ENCODE measurements at regions not wholly inside any gene's neighbourhood (a gene's known extent, or its start where the extent isn't known, plus 50 kb on each side); places are given as distances from the start of the nearest gene placed in this dataset.

GRCh38 chr3:160135851-160136250 lies 89.4 kb upstream of the C3orf80 start:
- Histone ChIP-seq H4K91ac (ENCODE audit: insufficient read depth, low read depth, low read length) (0 out of 2 replicates have a peak overlapping the region, but pooled peaks have one; percentile 6), H2AK5ac (ENCODE audit: low read depth, low read length) (no peak overlapping the region), H2AFZ (replicated peaks; ENCODE audit: low read length, poor library complexity) (peak overlapping the region; percentile 10), H4K8ac (ENCODE audit: low read depth in 2 of 2, low read length in 2 of 2) (no peak overlapping the region), H2BK5ac (ENCODE audit: low read depth, low read length, poor library complexity, severe bottlenecking) (no peak overlapping the region), H2BK120ac (ENCODE audit: low read depth, low read length) (peak overlapping the region; percentile 13; the same call in 1 of the 2 replicates), H4K5ac (ENCODE audit: low read depth, low read length) (no peak overlapping the region), H3K23ac (ENCODE audit: low read depth, low read length) (no peak overlapping the region), H3K4me1 (ENCODE audit: control insufficient read depth, insufficient read depth, low read length) (peaks cover 6% of the 10 kb centered on the region), H3K79me1 (ENCODE audit: low read depth in 1 of 2, low read length in 2 of 2) (no peaks in the 10 kb centered on the region), H3K27me3 (ENCODE audit: control insufficient read depth, insufficient read depth, low read length) (no peaks in the 10 kb centered on the region), H2AK9ac (replicated peaks; ENCODE audit: low read depth, low read length, poor library complexity) (no peak overlapping the region), H3K9ac (ENCODE audit: low read depth, low read length) (no peak overlapping the region), H3K14ac (replicated peaks; ENCODE audit: low read depth, low read length) (peak overlapping the region; percentile 28; the same call in 1 of the 2 replicates), H3K27ac (ENCODE audit: insufficient read depth, low read length) (no peak overlapping the region), H4K20me1 (ENCODE audit: insufficient read depth, low read length) (no peaks in the 10 kb centered on the region), H3K18ac (ENCODE audit: low read depth, low read length) (no peak overlapping the region), H3K4me2 (ENCODE audit: low read depth, low read length) (no peak overlapping the region), H3K4me3 (ENCODE audit: insufficient read depth, low read depth, low read length) (no peak overlapping the region), H3K56ac (ENCODE audit: extremely low read depth, insufficient read depth, low read length) (no peak overlapping the region), H2BK20ac (ENCODE audit: low read depth, low read length) (no peak overlapping the region), H3K4ac (ENCODE audit: low read depth, low read length) (no peak overlapping the region; the same call in 1 of the 2 replicates), H3K9me3 (ENCODE audit: control insufficient read depth, insufficient read depth, low read length) (no peaks in the 10 kb centered on the region), H3K36me3 (ENCODE audit: control insufficient read depth, insufficient read depth, low read length) (no peaks in the 10 kb centered on the region), H3K9me1 (ENCODE audit: insufficient read depth, low read length) (peaks cover 7% of the 10 kb centered on the region), H2BK15ac (ENCODE audit: low read depth, low read length) (no peak overlapping the region)
- intact Hi-C loops (cut with micrococcal nuclease) (no loop called here), in situ Hi-C loops (cut with MboI; ENCODE audit: low sequenced_read_pairs) (no loop called here), dilution Hi-C loops (cut with HindIII; ENCODE audit: low sequenced_read_pairs, unreplicated experiment) (no loop called here)
- ChIA-PET CTCF (interaction anchor here (0.7 kb wide), 1 partner anchor 277 kb away, joined by 4 read pairs; no protein-coding TSS in a partner anchor), POLR2A (ENCODE audit: unreplicated experiment) (no interaction called here)
- ATAC-seq (ENCODE audit: low read depth) (no peak), DNase-seq (no peak)
- 80% methylated on average over 2 of the region's 2 CpGs; no CpG with 5 or more reads in 1 of the 2 experiments for WGBS, 2 experiments (ENCODE audit: extremely low coverage in 2 of 2, insufficient read length in 1 of 2)
- BruUV-seq (replicated peaks), result no TSS peak
- TF ChIP-seq MAFK (IDR thresholded peaks at IDR 0.05; ENCODE audit: low read depth, low read length), result no peak
- TF ChIP-seq CEBPB (IDR thresholded peaks at IDR 0.05; ENCODE audit: low read depth, low read length), result no peak
- TF ChIP-seq CTCF (conservative IDR thresholded peaks at IDR 0.05; ENCODE audit: low read depth, low read length), result no peak
- TF ChIP-seq RFX5 (IDR thresholded peaks at IDR 0.05; ENCODE audit: low read depth, low read length), result no peak
- TF ChIP-seq USF2 (IDR thresholded peaks at IDR 0.05; ENCODE audit: low read depth, low read length), result no peak

Measured in IMR-90 (cell line).